ENCODE measurements at regions not wholly inside any gene's neighbourhood (a gene's known extent, or its start where the extent isn't known, plus 50 kb on each side); places are given as distances from the start of the nearest gene placed in this dataset.
A peak's percentile ranks its signal among the peaks of the same experiment; 100 is the strongest.
"Not testable (repeated sequence)": the region's sequence is repeated elsewhere in the genome, so short reads cannot be mapped to it uniquely, and the experiment has no call there.

DNA sequence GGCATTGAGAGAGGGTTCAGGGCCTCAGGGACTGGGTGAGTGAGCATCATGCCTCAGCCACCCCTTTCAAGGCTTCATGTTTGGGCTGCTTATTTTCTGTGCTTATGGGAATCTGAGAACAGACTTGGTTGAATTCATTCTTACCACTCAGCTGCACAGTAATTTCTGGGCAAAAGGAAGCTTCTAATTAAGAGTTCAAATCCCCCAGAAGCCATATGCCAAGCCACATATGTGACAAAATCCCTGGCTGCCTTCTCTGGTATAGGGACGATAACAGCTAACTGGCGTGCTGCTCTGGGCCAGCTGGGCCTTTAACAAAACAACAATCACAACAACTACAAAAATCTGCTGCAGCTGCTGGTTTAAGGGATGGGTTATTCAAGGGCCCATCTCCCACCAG is 181.0 kb upstream of the ANKRD28 start:
- Histone ChIP-seq H3K27ac (ENCODE audit: low read depth, low read length) (no peak overlapping the region), H3K9me3 (ENCODE audit: control insufficient read depth, insufficient read depth, low read length) (peaks cover 2% of the 10 kb centered on the region), H3K4me3 (ENCODE audit: low read depth, low read length) (no peak overlapping the region), H3K4me1 (ENCODE audit: control insufficient read depth, insufficient read depth, low read length) (peaks cover 9% of the 10 kb centered on the region), H3K27me3 (ENCODE audit: control insufficient read depth, insufficient read depth, low read length) (no peaks in the 10 kb centered on the region), H3K36me3 (ENCODE audit: control insufficient read depth, insufficient read depth, low read length) (no peaks in the 10 kb centered on the region)
- DNase-seq (ENCODE audit: low read depth in 4 of 6, low spot score in 6 of 6), result peak in 2 of 6 donors; percentile 49 to 86
- no CpG with 5 or more reads among the region's 2 CpGs for WGBS (ENCODE audit: insufficient coverage)

DNA sequence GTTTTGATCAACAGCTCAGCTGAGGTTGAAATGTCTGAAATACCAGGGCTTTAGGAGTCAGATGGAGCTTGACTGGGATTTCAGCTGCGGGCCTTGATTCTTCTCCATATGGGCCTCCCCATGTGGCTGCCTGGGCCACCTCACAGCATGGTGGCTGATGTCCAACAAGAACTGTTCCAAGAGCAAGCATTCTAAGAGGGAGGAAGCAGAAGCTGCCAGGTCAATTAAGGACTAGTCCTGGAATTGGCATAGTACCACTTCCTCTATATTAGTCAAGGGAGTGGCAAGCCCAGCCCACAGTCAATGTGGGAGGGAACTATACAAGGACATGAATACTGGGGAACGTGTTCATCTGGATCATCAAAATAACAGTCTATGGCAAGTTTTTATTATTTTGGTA is 181.7 kb upstream of the ANKRD28 start:
- Histone ChIP-seq H3K4me3 (ENCODE audit: low read depth, low read length) (no peak overlapping the region), H3K9me3 (ENCODE audit: control insufficient read depth, insufficient read depth, low read length) (peaks cover 2% of the 10 kb centered on the region), H3K36me3 (ENCODE audit: control insufficient read depth, insufficient read depth, low read length) (no peaks in the 10 kb centered on the region), H3K4me1 (ENCODE audit: control insufficient read depth, insufficient read depth, low read length) (peaks cover 9% of the 10 kb centered on the region), H3K27me3 (ENCODE audit: control insufficient read depth, insufficient read depth, low read length) (no peaks in the 10 kb centered on the region), H3K27ac (ENCODE audit: low read depth, low read length) (no peak overlapping the region)
- peak in 1 of 6 donors; percentile 65 for DNase-seq (ENCODE audit: low read depth in 4 of 6, low spot score in 6 of 6)
- 88% methylated on average over 1 of the region's 2 CpGs for WGBS (ENCODE audit: insufficient coverage)

DNA sequence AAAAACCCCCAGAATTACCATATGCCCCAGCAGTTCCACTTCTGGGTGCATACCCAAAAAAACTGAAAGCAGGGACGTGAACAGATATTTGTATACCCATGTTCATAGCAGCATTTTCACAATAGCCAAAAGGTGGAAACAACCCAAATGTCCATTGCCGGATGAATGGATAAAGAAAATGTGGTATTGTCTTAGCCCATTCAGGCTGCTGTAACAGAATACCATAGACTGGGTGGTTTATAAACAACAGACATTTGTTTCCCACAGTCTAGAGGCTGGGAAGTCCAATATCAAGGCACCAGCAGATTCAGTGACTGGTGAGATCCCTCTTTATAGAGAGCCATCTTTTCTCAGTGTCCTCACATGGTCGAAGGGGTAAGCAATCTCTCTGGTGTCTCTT is 182.1 kb upstream of the ANKRD28 start:
- Histone ChIP-seq H3K4me3 (ENCODE audit: low read depth, low read length) (no peak overlapping the region), H3K27me3 (ENCODE audit: control insufficient read depth, insufficient read depth, low read length) (no peaks in the 10 kb centered on the region), H3K27ac (ENCODE audit: low read depth, low read length) (no peak overlapping the region), H3K4me1 (ENCODE audit: control insufficient read depth, insufficient read depth, low read length) (peaks cover 9% of the 10 kb centered on the region), H3K9me3 (ENCODE audit: control insufficient read depth, insufficient read depth, low read length) (peaks cover 2% of the 10 kb centered on the region), H3K36me3 (ENCODE audit: control insufficient read depth, insufficient read depth, low read length) (no peaks in the 10 kb centered on the region)
- WGBS (ENCODE audit: insufficient coverage), result no CpG with 5 or more reads among the region's 3 CpGs
- no peak for DNase-seq (ENCODE audit: low read depth in 4 of 6, low spot score in 6 of 6)

DNA sequence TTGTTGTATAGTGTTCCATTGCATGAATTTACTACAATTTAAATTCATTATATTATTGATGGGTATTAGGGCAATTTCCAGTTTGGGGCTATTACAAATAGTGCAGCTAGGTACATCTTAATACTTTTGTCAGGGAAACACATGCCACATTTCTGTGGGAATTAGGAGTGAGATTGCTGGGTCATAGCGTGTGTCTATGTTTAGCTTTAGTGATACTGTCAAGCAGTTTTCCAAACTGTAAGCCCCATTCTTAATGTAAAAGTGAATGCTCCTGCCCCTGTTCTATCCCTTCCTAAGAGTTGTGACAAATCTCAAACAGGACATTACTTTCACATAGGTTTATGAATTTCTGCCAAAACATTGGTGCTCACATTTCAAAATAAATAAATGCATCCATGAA is 184.5 kb upstream of the ANKRD28 start:
- H3K4me1 ChIP-seq (ENCODE audit: control insufficient read depth, insufficient read depth, low read length), result peaks cover 9% of the 10 kb centered on the region
- peak in 2 of 6 donors; percentile 4 to 17 for DNase-seq (ENCODE audit: low read depth in 4 of 6, low spot score in 6 of 6)
- no peaks in the 10 kb centered on the region for H3K27me3 ChIP-seq (ENCODE audit: control insufficient read depth, insufficient read depth, low read length)
- 86% methylated on average over 1 of the region's 1 CpG for WGBS (ENCODE audit: insufficient coverage)
- H3K36me3 ChIP-seq (ENCODE audit: control insufficient read depth, insufficient read depth, low read length), result no peaks in the 10 kb centered on the region
- H3K4me3 ChIP-seq (ENCODE audit: low read depth, low read length), result no peak overlapping the region
- peaks cover 2% of the 10 kb centered on the region for H3K9me3 ChIP-seq (ENCODE audit: control insufficient read depth, insufficient read depth, low read length)
- H3K27ac ChIP-seq (ENCODE audit: low read depth, low read length), result no peak overlapping the region

DNA sequence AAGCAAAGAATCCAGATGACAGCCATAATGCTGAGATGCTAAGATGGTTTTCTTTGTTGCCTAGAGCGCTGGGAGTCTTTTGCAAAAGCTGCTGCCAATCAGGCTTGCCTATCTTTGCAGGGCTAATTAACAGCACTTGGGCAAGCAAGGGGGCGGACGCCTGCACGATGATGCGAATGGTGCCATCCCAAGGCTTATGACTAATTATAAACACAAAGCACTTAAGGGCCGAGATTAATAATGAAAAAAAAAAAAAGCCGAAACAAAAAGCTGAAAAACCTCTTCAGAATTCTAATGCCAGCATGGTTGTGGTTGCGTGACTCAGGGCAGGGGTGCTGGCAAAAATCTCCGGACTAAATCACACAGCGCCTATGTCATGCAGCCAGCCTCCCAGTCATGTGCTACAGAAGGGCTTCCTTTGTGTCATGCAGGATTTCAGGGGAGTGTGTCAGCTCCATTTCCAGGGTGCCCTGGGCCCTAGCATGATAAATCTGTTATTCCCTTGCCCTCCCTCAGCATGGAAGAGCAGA is 185.0 kb upstream of the ANKRD28 start:
- no peak overlapping the region for H3K27ac ChIP-seq (ENCODE audit: low read depth, low read length)
- no peak overlapping the region for H3K4me3 ChIP-seq (ENCODE audit: low read depth, low read length)
- 28% methylated on average over 9 of the region's 10 CpGs for WGBS (ENCODE audit: insufficient coverage)
- peaks cover 2% of the 10 kb centered on the region for H3K9me3 ChIP-seq (ENCODE audit: control insufficient read depth, insufficient read depth, low read length)
- no peaks in the 10 kb centered on the region for H3K27me3 ChIP-seq (ENCODE audit: control insufficient read depth, insufficient read depth, low read length)
- peak; percentile 20 to 94 (median 36) for DNase-seq (ENCODE audit: low read depth in 4 of 6, low spot score in 6 of 6)
- H3K4me1 ChIP-seq (ENCODE audit: control insufficient read depth, insufficient read depth, low read length), result peaks cover 9% of the 10 kb centered on the region
- H3K36me3 ChIP-seq (ENCODE audit: control insufficient read depth, insufficient read depth, low read length), result no peaks in the 10 kb centered on the region

DNA sequence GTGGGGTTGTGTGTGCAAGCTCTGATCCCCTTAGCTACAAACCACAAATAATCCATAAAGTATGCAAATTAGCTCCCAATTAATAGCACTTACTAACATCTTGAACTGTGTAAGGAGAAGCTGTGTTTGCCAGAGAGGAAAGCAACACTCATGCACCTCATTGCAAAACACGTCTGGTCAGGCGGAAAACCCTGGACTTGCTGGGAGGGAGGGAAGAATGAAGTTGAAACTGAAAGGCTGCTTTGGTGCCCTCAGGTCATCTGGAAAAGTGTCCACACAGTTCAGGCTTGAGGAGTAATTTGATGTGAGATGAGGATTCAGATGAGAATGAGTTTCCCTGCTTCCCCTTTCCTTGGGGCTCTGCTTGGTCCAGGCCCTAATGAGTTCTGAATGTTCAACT is 185.5 kb upstream of the ANKRD28 start:
- no peak for DNase-seq (ENCODE audit: low read depth in 4 of 6, low spot score in 6 of 6)

DNA sequence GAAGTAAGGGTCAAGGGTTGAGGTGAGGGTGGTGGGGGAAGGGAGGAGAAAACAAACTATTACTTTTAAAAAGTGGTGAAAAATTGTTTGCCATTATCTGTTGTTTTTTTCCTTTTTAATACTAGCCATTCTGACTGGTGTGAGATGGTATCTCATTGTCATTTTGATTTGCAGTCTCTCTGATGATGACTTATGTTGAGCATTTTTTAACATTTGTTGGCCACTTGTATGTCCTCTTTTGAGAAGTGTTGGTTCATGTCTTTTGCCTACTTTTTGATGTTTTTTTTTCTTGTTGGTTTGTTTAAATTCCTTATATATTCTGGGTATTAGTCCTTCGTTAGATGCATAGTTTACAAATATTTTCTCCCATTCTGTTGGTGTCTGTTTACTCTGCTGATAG is 185.9 kb upstream of the ANKRD28 start:
- no peak overlapping the region for H3K27ac ChIP-seq (ENCODE audit: low read depth, low read length)
- no peak overlapping the region for H3K4me3 ChIP-seq (ENCODE audit: low read depth, low read length)
- no peak for DNase-seq (ENCODE audit: low read depth in 4 of 6, low spot score in 6 of 6)
- WGBS (ENCODE audit: insufficient coverage), result no CpG with 5 or more reads among the region's 1 CpG
- H3K36me3 ChIP-seq (ENCODE audit: control insufficient read depth, insufficient read depth, low read length), result no peaks in the 10 kb centered on the region
- no peaks in the 10 kb centered on the region for H3K27me3 ChIP-seq (ENCODE audit: control insufficient read depth, insufficient read depth, low read length)
- peaks cover 4% of the 10 kb centered on the region for H3K9me3 ChIP-seq (ENCODE audit: control insufficient read depth, insufficient read depth, low read length)
- H3K4me1 ChIP-seq (ENCODE audit: control insufficient read depth, insufficient read depth, low read length), result peaks cover 9% of the 10 kb centered on the region

More for the DNA sequence above, 185.5 kb upstream of the ANKRD28 start:
- Histone ChIP-seq H3K9me3 (ENCODE audit: control insufficient read depth, insufficient read depth, low read length) (peaks cover 3% of the 10 kb centered on the region), H3K4me1 (ENCODE audit: control insufficient read depth, insufficient read depth, low read length) (peaks cover 9% of the 10 kb centered on the region), H3K4me3 (ENCODE audit: low read depth, low read length) (no peak overlapping the region), H3K36me3 (ENCODE audit: control insufficient read depth, insufficient read depth, low read length) (no peaks in the 10 kb centered on the region), H3K27ac (ENCODE audit: low read depth, low read length) (no peak overlapping the region), H3K27me3 (ENCODE audit: control insufficient read depth, insufficient read depth, low read length) (no peaks in the 10 kb centered on the region)
- 87% methylated on average over 2 of the region's 2 CpGs for WGBS (ENCODE audit: insufficient coverage)

DNA sequence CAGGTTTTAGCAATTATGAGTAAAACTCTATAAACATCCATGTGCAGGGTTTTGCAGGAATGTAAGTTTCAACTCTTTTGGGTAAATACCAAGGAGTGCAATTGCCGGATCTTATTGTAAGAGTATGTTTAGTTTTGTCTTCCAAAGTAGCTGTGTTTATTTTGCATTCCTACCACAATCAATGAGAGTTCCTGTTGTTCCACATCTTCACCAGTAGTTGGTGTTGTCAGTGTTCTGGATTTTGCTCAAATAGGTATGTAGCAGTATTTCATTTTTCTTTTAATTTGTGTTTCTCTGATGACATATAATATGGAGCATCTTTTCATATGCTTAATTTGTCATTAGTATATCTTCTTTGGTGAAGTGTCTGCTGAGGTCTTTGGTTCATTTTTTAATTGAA is 185.1 kb upstream of the GALNT15 start:
- Histone ChIP-seq H3K4me3 (ENCODE audit: low read depth, low read length) (no peak overlapping the region), H3K9me3 (ENCODE audit: control insufficient read depth, insufficient read depth, low read length) (peaks cover 2% of the 10 kb centered on the region), H3K4me1 (ENCODE audit: control insufficient read depth, insufficient read depth, low read length) (no peaks in the 10 kb centered on the region), H3K36me3 (ENCODE audit: control insufficient read depth, insufficient read depth, low read length) (no peaks in the 10 kb centered on the region), H3K27ac (ENCODE audit: low read depth, low read length) (no peak overlapping the region), H3K27me3 (ENCODE audit: control insufficient read depth, insufficient read depth, low read length) (no peaks in the 10 kb centered on the region)
- no CpG with 5 or more reads among the region's 1 CpG for WGBS (ENCODE audit: insufficient coverage)
- DNase-seq (ENCODE audit: low read depth in 4 of 6, low spot score in 6 of 6), result no peak

DNA sequence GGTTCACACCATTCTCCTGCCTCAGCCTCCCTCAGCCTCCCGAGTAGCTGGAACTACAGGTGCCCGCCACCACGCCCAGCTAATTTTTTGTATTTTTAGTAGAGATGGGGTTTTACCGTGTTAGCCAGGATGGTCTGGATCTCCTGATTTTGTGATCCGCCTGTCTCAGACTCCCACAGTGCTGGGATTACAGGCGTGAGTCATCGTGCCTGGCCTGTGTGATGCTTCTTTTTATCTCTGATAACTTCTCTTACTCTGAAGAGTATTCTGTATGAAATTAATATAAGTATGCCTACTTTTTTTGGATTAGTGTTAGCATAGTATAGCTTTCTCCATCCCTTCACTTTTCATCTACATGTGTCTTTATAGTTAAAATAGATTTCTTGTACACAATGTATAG is 180.8 kb upstream of the GALNT15 start:
- not testable (repeated sequence) for H3K9me3 ChIP-seq (ENCODE audit: control insufficient read depth, insufficient read depth, low read length); DNase-seq (ENCODE audit: low read depth in 4 of 6, low spot score in 6 of 6); H3K4me1 ChIP-seq (ENCODE audit: control insufficient read depth, insufficient read depth, low read length); H3K4me3 ChIP-seq (ENCODE audit: low read depth, low read length); H3K36me3 ChIP-seq (ENCODE audit: control insufficient read depth, insufficient read depth, low read length); H3K27ac ChIP-seq (ENCODE audit: low read depth, low read length); H3K27me3 ChIP-seq (ENCODE audit: control insufficient read depth, insufficient read depth, low read length)
- no CpG with 5 or more reads among the region's 7 CpGs for WGBS (ENCODE audit: insufficient coverage)

DNA sequence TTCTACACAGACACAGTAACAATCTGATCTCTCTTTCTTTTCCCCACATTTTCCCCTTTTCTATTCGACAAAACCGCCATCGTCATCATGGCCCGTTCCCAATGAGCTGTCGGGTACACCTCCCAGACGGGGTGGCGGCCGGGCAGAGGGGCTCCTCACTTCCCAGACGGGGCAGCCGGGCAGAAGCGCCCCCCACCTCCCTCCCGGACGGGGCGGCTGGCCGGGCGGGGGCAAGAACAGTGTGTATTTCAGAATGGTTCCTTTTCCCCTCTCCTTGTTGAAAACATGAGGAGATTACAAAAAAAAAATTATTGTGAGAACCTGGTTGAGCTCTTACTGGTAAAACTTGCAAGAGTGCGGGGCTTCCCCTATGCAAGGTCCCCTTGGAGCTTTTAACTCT is 178.0 kb upstream of the GALNT15 start:
- 100% methylated on average over 3 of the region's 17 CpGs for WGBS (ENCODE audit: insufficient coverage)
- not testable (repeated sequence) for H3K4me3 ChIP-seq (ENCODE audit: low read depth, low read length); H3K36me3 ChIP-seq (ENCODE audit: control insufficient read depth, insufficient read depth, low read length); H3K27me3 ChIP-seq (ENCODE audit: control insufficient read depth, insufficient read depth, low read length); DNase-seq (ENCODE audit: low read depth in 4 of 6, low spot score in 6 of 6); H3K9me3 ChIP-seq (ENCODE audit: control insufficient read depth, insufficient read depth, low read length); H3K27ac ChIP-seq (ENCODE audit: low read depth, low read length); H3K4me1 ChIP-seq (ENCODE audit: control insufficient read depth, insufficient read depth, low read length)

Data from spinal cord (tissue), 9 donors.